IMR-90 (cell line): ENCODE measurements at regions not wholly inside any gene's neighbourhood (a gene's known extent, or its start where the extent isn't known, plus 50 kb on each side); places are given as distances from the start of the nearest gene placed in this dataset.

Experiments used
- ATAC-seq: fragments of 200-7000 bp; cut with Tn5 transposase; 2 replicates; pipeline ENCODE4 v1.9.1; 2020; ENCODE audit warnings: low read depth, mild to moderate bottlenecking, moderate library complexity
- BruUV-seq: library from RNA; stranded (reverse); fragments of 400-500 nt; replicated peaks from 2 replicates; lab custom pipeline; 2021; lab: Mats Ljungman, UMichigan
- CTCF ChIA-PET: fragments of 300-600 bp; formaldehyde crosslinking; extraction: SDS; loops from one replicate; lab custom pipeline; 2021; ENCODE audit warnings: antibody characterized with exemption; lab: Yijun Ruan, JAX
- POLR2A ChIA-PET: fragments of 300-600 bp; sonication (Branson Sonifier 250); formaldehyde crosslinking; loops from one replicate; lab custom pipeline; 2022; ENCODE audit warnings: antibody characterized with exemption; ENCODE audit not compliant: unreplicated experiment; lab: Charles Lee
- DNase-seq: peaks from one replicate; pipeline ENCODE4 v3.0.0; 2013
- H2AFZ ChIP-seq: replicated peaks from 2 replicates; pipeline ENCODE3; 2013; ENCODE audit warnings: low read length, mild to moderate bottlenecking; ENCODE audit not compliant: poor library complexity
- H2AK5ac ChIP-seq: 2 replicates; pipeline ENCODE4 v1.6.1; 2013; ENCODE audit warnings: low read depth, low read length, inconsistent platforms
- H2AK9ac ChIP-seq: replicated peaks from 2 replicates; pipeline ENCODE3; 2013; ENCODE audit warnings: mild to moderate bottlenecking, low read depth, low read length, moderate library complexity; ENCODE audit not compliant: poor library complexity
- H2BK120ac ChIP-seq: 2 replicates; pipeline ENCODE4 v1.6.1; 2013; ENCODE audit warnings: low read depth, low read length, inconsistent platforms
- H2BK15ac ChIP-seq: 3 replicates; pipeline ENCODE4 v1.6.1; 2013; ENCODE audit warnings: low read depth, low read length, inconsistent platforms
- H2BK20ac ChIP-seq: 2 replicates; pipeline ENCODE4 v1.6.1; 2013; ENCODE audit warnings: low read depth, mild to moderate bottlenecking, inconsistent platforms, low read length, moderate library complexity
- H2BK5ac ChIP-seq: 2 replicates; pipeline ENCODE4 v1.6.1; 2013; ENCODE audit warnings: mild to moderate bottlenecking, low read depth, low read length, inconsistent platforms; ENCODE audit not compliant: poor library complexity, severe bottlenecking
- H3K14ac ChIP-seq: replicated peaks from 2 replicates; pipeline ENCODE4 v1.6.1; 2013; ENCODE audit warnings: low read depth, low read length, inconsistent platforms
- H3K18ac ChIP-seq: 2 replicates; pipeline ENCODE4 v1.6.1; 2013; ENCODE audit warnings: low read depth, low read length, control low read depth
- H3K23ac ChIP-seq: 2 replicates; pipeline ENCODE4 v1.6.1; 2013; ENCODE audit warnings: low read depth, low read length, inconsistent platforms
- H3K27ac ChIP-seq: 2 replicates; pipeline ENCODE4 v1.5.1; 2013; ENCODE audit warnings: mild to moderate bottlenecking, control low read depth, low read length; ENCODE audit not compliant: insufficient read depth
- H3K27me3 ChIP-seq: 2 replicates; pipeline ENCODE4 v1.6.1; 2013; ENCODE audit warnings: low read length; ENCODE audit not compliant: control insufficient read depth, insufficient read depth
- H3K36me3 ChIP-seq: 2 replicates; pipeline ENCODE4 v1.6.1; 2013; ENCODE audit warnings: low read length, mixed read lengths; ENCODE audit not compliant: control insufficient read depth, insufficient read depth
- H3K4ac ChIP-seq: 2 replicates; pipeline ENCODE4 v1.6.1; 2013; ENCODE audit warnings: low read depth, low read length, inconsistent platforms
- H3K4me1 ChIP-seq: 2 replicates; pipeline ENCODE4 v1.6.1; 2013; ENCODE audit warnings: low read length, mixed read lengths; ENCODE audit not compliant: control insufficient read depth, insufficient read depth
- H3K4me2 ChIP-seq: 2 replicates; pipeline ENCODE4 v1.6.1; 2013; ENCODE audit warnings: low read depth, mild to moderate bottlenecking, control low read depth, low read length, moderate library complexity
- H3K4me3 ChIP-seq: 2 replicates; pipeline ENCODE4 v1.5.1; 2013; ENCODE audit warnings: low read depth, mild to moderate bottlenecking, control low read depth, low read length, moderate library complexity; ENCODE audit not compliant: insufficient read depth
- H3K56ac ChIP-seq: 2 replicates; pipeline ENCODE4 v1.6.1; 2013; ENCODE audit warnings: low read length, inconsistent platforms; ENCODE audit not compliant: insufficient read depth; ENCODE audit errors: extremely low read depth
- H3K79me1 ChIP-seq, 2 experiments: 2 replicates each; pipeline ENCODE4 v1.6.1; 2013; ENCODE audit warnings: low read length in 2 of 2, inconsistent platforms in 1 of 2, low read depth in 1 of 2
- H3K9ac ChIP-seq: 2 replicates; pipeline ENCODE4 v1.6.1; 2013; ENCODE audit warnings: low read depth, low read length, control low read depth
- H3K9me1 ChIP-seq: 2 replicates; pipeline ENCODE4 v1.6.1; 2013; ENCODE audit warnings: low read length, inconsistent platforms; ENCODE audit not compliant: insufficient read depth
- H3K9me3 ChIP-seq: 2 replicates; pipeline ENCODE4 v1.6.1; 2013; ENCODE audit warnings: low read length; ENCODE audit not compliant: control insufficient read depth, insufficient read depth
- H4K20me1 ChIP-seq: 2 replicates; pipeline ENCODE4 v1.6.1; 2013; ENCODE audit warnings: low read length, inconsistent platforms; ENCODE audit not compliant: insufficient read depth
- H4K5ac ChIP-seq: 2 replicates; pipeline ENCODE4 v1.6.1; 2013; ENCODE audit warnings: mild to moderate bottlenecking, low read depth, low read length, control low read depth
- H4K8ac ChIP-seq, 2 experiments: 2 replicates each; pipeline ENCODE4 v1.6.1; 2013; ENCODE audit warnings: low read depth in 2 of 2, low read length in 2 of 2, control low read depth in 1 of 2, inconsistent platforms in 1 of 2
- H4K91ac ChIP-seq: 2 replicates; pipeline ENCODE4 v1.6.1; 2013; ENCODE audit warnings: low read depth, low read length, inconsistent platforms; ENCODE audit not compliant: insufficient read depth
- MAFK ChIP-seq: IDR thresholded peaks from 2 replicates; pipeline ENCODE4 v1.6.1; 2012; ENCODE audit warnings: low read depth, low read length, improper control_type of control experiment
- WGBS, 2 experiments: methylation state at CpG; one replicate each; pipeline versions ENCODE4 v1.1.5 to v1.1.7; 2013; ENCODE audit warnings: missing lambda C conversion rate in 2 of 2; ENCODE audit not compliant: insufficient read length in 1 of 2; ENCODE audit errors: extremely low coverage in 2 of 2; 5-methylcytosine and 5-hydroxymethylcytosine counted together
- dilution Hi-C: fragments of 300-500 bp; cut with HindIII; formaldehyde crosslinking; loops from one replicate; pipeline ENCODE4 v1.14.3; 2018; ENCODE audit warnings: low sequenced_read_pairs; ENCODE audit not compliant: unreplicated experiment
- in situ Hi-C: fragments of 300-500 bp; cut with MboI; formaldehyde crosslinking; loops from 3 replicates; pipeline ENCODE4 v1.14.3; 2019; ENCODE audit warnings: low sequenced_read_pairs, inconsistent platforms, mixed read lengths
- intact Hi-C: fragments of 100-400 bp; cut with micrococcal nuclease; formaldehyde crosslinking; loops from 2 replicates; pipeline ENCODE4 v1.10.0; 2022

DNA sequence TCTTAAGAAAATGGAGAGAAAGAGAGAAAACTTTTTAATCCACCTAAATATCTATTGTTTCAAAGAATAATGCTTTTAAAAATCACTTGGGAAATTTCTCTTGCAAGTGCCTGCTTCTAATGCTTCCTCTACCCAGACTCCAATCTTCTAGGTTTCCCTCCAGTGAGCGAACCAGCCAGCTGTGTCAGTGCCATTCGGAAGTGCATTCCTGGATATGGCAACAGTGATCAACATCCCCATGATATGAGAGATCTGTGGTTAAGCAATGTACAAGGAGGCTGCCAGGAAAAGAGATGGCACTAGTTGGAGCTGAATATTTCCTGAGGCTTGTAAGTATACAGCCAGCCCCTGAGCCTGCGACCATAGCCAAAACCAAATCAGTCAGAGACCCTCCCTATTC lies 53.3 kb upstream of the KCNMB2 start:
- Histone ChIP-seq H3K23ac (no peak overlapping the region), H2AK5ac (no peak overlapping the region), H3K27me3 (no peaks in the 10 kb centered on the region), H3K9me1 (no peaks in the 10 kb centered on the region), H3K9ac (no peak overlapping the region), H3K4ac (no peak overlapping the region), H3K4me2 (no peak overlapping the region), H3K4me1 (no peaks in the 10 kb centered on the region), H2BK120ac (no peak overlapping the region), H2AFZ (no peak overlapping the region), H2AK9ac (no peak overlapping the region), H3K27ac (no peak overlapping the region), H2BK15ac (no peak overlapping the region), H3K14ac (no peak overlapping the region), H3K18ac (no peak overlapping the region), H3K56ac (no peak overlapping the region), H2BK5ac (no peak overlapping the region), H3K36me3 (no peaks in the 10 kb centered on the region), H4K5ac (no peak overlapping the region), H4K20me1 (no peaks in the 10 kb centered on the region), H2BK20ac (no peak overlapping the region), H4K91ac (no peak overlapping the region), H3K4me3 (no peak overlapping the region), H3K79me1 (no peaks in the 10 kb centered on the region), H3K9me3 (no peaks in the 10 kb centered on the region), H4K8ac (no peak overlapping the region)
- ChIA-PET CTCF (interaction anchor here (0.6 kb wide), 1 partner anchor 394 kb away, joined by 3 read pairs; no protein-coding TSS in a partner anchor), POLR2A (no interaction called here)
- WGBS, 2 experiments: no CpG with 5 or more reads among the region's 3 CpGs
- in situ Hi-C loops (no loop called here), dilution Hi-C loops (no loop called here), intact Hi-C loops (no loop called here)
- no peak for TF ChIP-seq MAFK
- DNase-seq (no peak), ATAC-seq (no peak)
- BruUV-seq: no TSS peak
